GM18499 (cell line): ENCODE measurements at regions not wholly inside any gene's neighbourhood (a gene's known extent, or its start where the extent isn't known, plus 50 kb on each side); places are given as distances from the start of the nearest gene placed in this dataset.
"Not testable (repeated sequence)": the region's sequence is repeated elsewhere in the genome, so short reads cannot be mapped to it uniquely, and the experiment has no call there.

Experiments used
- ATAC-seq: cut with Tn5 transposase; IDR thresholded peaks from one replicate; pipeline ENCODE4 v1.9.1; 2021; ENCODE audit warnings: moderate number of reproducible peaks; ENCODE audit not compliant: insufficient read depth, unreplicated experiment

GRCh38 chr10:78657163-78657861 is 411.5 kb upstream of the ZMIZ1 start:
- no peak for ATAC-seq

GRCh38 chr10:78657862-78658165 is 411.0 kb upstream of the ZMIZ1 start:
- ATAC-seq: no peak

GRCh38 chr10:78658645-78659597 is 409.8 kb upstream of the ZMIZ1 start:
- ATAC-seq: peak; percentile 46

- no peak for ATAC-seq
Measured at GRCh38 chr10:78659598-78659967, 409.2 kb upstream of the ZMIZ1 start.

GRCh38 chr10:78660446-78661106 is 408.2 kb upstream of the ZMIZ1 start:
- ATAC-seq: no peak

- ATAC-seq: no peak
Measured at GRCh38 chr10:78663721-78664120, 405.0 kb upstream of the ZMIZ1 start.

- ATAC-seq: no peak
Measured at GRCh38 chr10:78664929-78665553, 403.7 kb upstream of the ZMIZ1 start.

GRCh38 chr10:78672918-78673317 is 395.8 kb upstream of the ZMIZ1 start:
- ATAC-seq: no peak

GRCh38 chr10:78681141-78681540 is 387.6 kb upstream of the ZMIZ1 start:
- not testable (repeated sequence) for ATAC-seq

- ATAC-seq: not testable (repeated sequence)
Measured at GRCh38 chr10:78681986-78682385, 386.8 kb upstream of the ZMIZ1 start.

GRCh38 chr10:78684947-78685346 is 383.8 kb upstream of the ZMIZ1 start:
- ATAC-seq: no peak

GRCh38 chr10:78685466-78686103 is 383.2 kb upstream of the ZMIZ1 start:
- no peak for ATAC-seq

- ATAC-seq: no peak
Measured at GRCh38 chr10:78686444-78687060, 382.2 kb upstream of the ZMIZ1 start.

GRCh38 chr10:78687626-78688025 is 381.1 kb upstream of the ZMIZ1 start:
- no peak for ATAC-seq

GRCh38 chr10:78688230-78688900 is 380.4 kb upstream of the ZMIZ1 start:
- no peak for ATAC-seq

GRCh38 chr10:78688901-78689583 is 379.7 kb upstream of the ZMIZ1 start:
- no peak for ATAC-seq

- ATAC-seq: no peak
Measured at GRCh38 chr10:78689584-78689935, 379.2 kb upstream of the ZMIZ1 start.

GRCh38 chr10:78690354-78691111 is 378.2 kb upstream of the ZMIZ1 start:
- ATAC-seq: no peak
